ENCODE measurements at regions not wholly inside any gene's neighbourhood (a gene's known extent, or its start where the extent isn't known, plus 50 kb on each side); places are given as distances from the start of the nearest gene placed in this dataset.

- TF ChIP-seq CTCF (IDR thresholded peaks at IDR 0.05 in 8 of 11, conservative IDR thresholded peaks at IDR 0.05 in 3 of 11): no peak
- no peak for TF ChIP-seq POLR2AphosphoS5 (IDR thresholded peaks at IDR 0.05)
- no peak for TF ChIP-seq POLR2A (IDR thresholded peaks at IDR 0.05)
Observed at GRCh38 chr1:80427881-80428280, 1372.9 kb upstream of the ADGRL2 start.
